Renal pelvis (tissue), 1 donor: ENCODE measurements at regions not wholly inside any gene's neighbourhood (a gene's known extent, or its start where the extent isn't known, plus 50 kb on each side); places are given as distances from the start of the nearest gene placed in this dataset.

ENCODE experiments used
- DNase-seq: peaks from one replicate; pipeline ENCODE4 v3.0.0-alpha.2; 2013

GRCh38 chr3:1693145-1693544, 405.5 kb upstream of the CNTN4 start:
- no peak for DNase-seq

- no peak for DNase-seq
Measured at GRCh38 chr3:1696669-1697275, 401.9 kb upstream of the CNTN4 start.

GRCh38 chr3:1699361-1699920, 399.2 kb upstream of the CNTN4 start:
- DNase-seq: no peak

- DNase-seq: no peak
Measured at GRCh38 chr3:1700650-1701049, 398.0 kb upstream of the CNTN4 start.

DNA sequence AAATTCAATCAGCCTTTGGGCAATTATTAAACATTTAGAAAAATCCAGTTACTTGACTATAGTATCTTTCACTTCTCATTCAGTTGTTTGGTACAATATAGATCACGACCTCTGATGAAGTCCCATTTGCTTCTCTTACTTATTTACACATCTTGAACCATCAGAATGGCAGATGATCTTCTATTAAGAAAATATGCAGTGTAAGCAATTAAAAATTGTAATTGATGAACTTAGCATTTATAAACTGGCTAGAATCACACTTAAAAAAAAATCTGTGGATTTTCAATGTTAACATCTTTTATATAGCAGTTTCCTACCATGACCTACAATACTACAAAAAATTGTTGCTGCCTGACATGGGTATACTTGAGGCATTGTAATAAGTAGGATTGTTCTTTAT, 395.5 kb upstream of the CNTN4 start:
- no peak for DNase-seq

DNA sequence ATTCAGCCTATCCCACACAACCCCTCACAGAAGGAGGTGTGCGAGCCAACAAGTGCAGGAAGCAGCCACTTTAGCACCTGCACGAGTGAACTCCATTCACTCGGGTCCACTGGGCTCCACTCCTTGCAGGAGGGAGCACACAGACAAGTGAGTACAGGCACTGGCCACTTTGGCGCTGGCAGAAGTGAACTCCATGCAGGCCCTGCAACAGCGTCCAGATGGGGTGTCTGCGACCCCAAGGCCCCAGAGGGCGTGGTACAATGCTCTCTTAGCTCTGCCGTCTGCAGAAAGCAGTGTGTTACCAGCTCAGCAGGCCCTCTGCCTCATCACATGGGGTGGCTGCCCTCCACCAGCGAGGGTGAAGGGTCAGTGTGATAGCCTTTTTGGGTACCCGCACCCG, 388.0 kb upstream of the CNTN4 start:
- no peak for DNase-seq

- DNase-seq: no peak
Measured at GRCh38 chr3:1717524-1717923, 381.1 kb upstream of the CNTN4 start.

GRCh38 chr3:1723726-1724125, 374.9 kb upstream of the CNTN4 start:
- DNase-seq: no peak

DNA sequence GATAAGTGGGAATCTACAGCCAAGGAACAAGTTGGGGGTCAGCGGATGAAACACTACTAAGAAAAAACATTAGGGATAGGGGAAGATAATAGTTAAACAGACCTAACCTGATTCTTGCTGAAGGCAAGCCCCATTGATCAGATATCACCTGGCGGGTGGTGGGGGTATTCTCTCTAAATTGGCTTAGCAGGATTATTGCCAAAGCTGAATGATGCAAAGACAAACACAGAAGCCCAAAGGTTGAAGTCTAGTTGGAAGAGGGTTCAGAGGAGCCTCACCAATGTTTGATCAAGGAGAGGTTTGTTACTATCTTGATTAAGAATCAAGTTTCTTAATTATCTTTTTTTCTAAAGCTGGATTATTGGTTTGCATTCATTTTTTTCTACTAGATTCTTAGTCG, 371.9 kb upstream of the CNTN4 start:
- no peak for DNase-seq

- no peak for DNase-seq
Measured at GRCh38 chr3:1727242-1727641, 371.4 kb upstream of the CNTN4 start.

DNA sequence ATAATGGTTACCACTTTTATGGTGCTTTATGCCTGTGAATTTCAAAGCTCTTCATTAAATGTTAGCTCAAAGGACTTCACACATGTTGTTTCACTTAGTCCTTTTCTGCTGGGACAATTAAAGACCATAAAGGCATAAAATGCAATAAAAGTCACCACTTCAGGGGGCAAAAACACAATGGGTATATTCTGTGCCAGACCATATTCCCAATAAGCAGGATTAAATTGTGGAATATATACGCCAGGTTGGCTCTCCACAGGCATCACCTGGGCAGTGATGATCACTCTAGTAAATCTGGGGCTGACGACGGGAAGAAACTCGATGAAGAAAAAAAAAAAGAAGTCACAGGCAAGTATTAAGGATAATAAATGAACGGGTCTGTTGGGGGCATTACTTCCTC, 370.2 kb upstream of the CNTN4 start:
- no peak for DNase-seq

GRCh38 chr3:1734494-1735122, 364.1 kb upstream of the CNTN4 start:
- DNase-seq: no peak

- no peak for DNase-seq
Measured at GRCh38 chr3:1752205-1752604, 346.5 kb upstream of the CNTN4 start.

GRCh38 chr3:1766384-1766783, 332.3 kb upstream of the CNTN4 start:
- peak; percentile 29 for DNase-seq

- DNase-seq: no peak
Measured at GRCh38 chr3:1773679-1774078, 325.0 kb upstream of the CNTN4 start.

GRCh38 chr3:1774597-1774996, 324.1 kb upstream of the CNTN4 start:
- no peak for DNase-seq

DNA sequence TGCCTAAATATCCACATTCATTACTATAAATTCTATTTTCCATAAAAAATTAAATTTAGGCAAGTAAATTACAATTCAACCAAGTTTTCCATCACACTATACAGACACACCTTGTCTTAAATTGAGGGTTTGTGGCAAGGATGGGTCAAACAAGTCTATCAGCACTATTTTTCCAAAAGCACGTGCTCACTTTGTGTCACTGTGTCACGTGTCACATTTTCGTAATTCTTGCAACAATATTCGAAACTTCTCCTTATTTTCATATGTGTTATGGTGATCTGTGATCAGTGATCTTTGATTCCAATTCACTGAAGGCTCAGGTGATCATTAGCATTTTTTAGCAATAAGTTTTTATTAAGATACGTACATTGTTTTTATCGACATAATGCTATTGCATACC, 323.3 kb upstream of the CNTN4 start:
- DNase-seq: no peak

DNA sequence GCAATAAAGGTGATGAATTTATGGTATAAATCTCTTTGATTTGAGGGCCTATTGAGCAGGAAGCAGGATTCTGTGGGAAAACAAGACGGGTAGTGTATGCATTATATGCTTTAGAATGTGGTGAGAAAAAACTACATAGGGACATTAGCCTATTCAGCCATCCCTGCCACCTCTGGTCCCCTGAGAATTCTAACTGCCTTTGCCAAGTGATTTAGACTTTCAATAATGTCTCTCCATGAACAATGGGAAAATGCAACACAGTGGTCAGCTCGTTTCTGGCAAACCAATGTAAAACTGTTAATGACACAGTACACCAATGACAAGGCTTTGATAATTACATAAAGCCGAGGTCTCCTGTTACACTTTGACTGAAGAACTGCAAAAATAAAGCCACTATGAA, 314.7 kb upstream of the CNTN4 start:
- DNase-seq: no peak

DNA sequence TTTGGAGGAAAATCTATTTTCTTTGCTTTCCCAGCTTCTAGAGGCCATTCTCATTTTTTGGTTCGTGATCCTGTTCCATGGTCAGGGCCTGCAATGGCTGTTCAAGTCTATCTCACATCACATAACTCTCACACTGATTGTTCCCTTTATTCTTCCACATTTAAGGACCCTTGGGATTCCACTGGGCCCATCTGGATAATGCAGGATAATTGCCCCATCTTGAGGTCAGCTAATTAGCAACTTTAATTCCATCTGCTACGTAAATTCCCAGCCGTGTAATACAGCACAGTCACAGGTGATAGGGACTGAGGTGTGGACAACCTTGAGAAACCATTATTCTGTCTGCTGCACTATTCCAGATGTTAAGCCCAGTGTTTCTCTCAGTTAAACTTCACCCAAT, 311.6 kb upstream of the CNTN4 start:
- no peak for DNase-seq

DNA sequence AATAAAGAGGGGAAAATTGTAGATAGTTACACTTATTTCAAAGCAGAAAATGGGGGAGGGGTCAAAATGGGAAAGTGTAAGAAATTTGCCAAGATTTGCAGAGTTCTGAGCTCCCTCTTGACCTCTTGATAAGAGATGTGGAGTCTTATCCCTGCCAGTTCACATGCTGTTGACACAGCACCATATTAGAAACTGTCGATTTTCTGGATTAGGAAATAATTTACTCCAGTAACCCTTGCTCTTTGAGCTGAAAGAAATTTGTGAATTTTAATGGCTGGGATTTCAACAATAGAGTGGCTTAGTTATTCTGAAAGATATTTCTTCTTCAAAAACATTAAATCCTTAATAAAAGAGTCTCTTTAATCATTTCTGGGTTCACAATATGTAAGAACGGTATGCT, 306.2 kb upstream of the CNTN4 start:
- no peak for DNase-seq

- DNase-seq: peak; percentile 58
Measured at GRCh38 chr3:1798711-1799405, 299.8 kb upstream of the CNTN4 start.

DNA sequence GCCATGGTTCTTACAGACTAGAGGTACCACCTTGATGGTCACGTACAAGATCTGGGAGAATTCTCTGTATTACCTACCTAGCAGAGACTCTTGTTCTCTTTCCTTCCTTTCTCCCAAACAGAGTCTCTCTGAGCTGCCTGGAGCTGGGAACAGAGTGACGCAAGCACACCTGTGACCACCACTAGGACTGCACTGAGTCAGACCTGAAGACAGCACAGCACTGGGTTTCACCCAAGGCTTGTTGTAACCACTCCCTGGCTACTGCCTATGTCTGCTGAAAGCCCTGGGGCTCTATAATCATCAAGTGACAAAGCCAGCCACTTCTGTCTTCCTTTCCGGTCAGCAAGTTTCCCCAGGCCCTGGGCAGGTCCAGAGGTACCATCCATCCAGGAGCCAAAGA, 293.3 kb upstream of the CNTN4 start:
- DNase-seq: no peak

DNA sequence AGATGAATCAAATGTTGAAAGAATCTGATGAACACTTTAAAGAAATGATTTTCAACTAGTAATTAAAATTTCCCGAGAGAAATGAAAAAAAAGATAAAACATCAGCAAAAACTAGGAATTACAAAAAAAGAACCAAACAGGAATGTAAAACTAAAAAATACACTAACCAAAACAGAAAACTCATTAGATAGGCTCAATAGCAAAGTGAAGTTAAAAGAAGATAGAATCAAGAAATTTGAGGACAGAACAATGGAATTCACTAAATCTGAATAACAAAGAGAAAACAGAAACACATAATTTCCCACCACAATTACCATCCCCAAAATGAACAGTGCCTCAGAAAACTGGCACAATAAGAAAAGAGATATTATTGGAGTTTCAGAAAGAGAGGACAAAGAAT, 290.1 kb upstream of the CNTN4 start:
- DNase-seq: no peak
